IMR-90 (cell line): ENCODE measurements at regions not wholly inside any gene's neighbourhood (a gene's known extent, or its start where the extent isn't known, plus 50 kb on each side); places are given as distances from the start of the nearest gene placed in this dataset.

Experiments
- BHLHE40 ChIP-seq: fragments of 150-350 bp; IDR thresholded peaks from 2 replicates; pipeline ENCODE4 v1.6.1; 2016; ENCODE audit warnings: mild to moderate bottlenecking, low read depth, low read length
- CHD1 ChIP-seq: IDR thresholded peaks from 2 replicates; pipeline ENCODE4 v1.6.1; 2012; ENCODE audit warnings: low read depth, low read length, improper control_type of control experiment
- FOS ChIP-seq: fragments of 150-350 bp; IDR thresholded peaks from 2 replicates; pipeline ENCODE4 v1.6.1; 2016; ENCODE audit warnings: low read depth, low read length
- MAFK ChIP-seq: IDR thresholded peaks from 2 replicates; pipeline ENCODE4 v1.6.1; 2012; ENCODE audit warnings: low read depth, low read length, improper control_type of control experiment
- MXI1 ChIP-seq: IDR thresholded peaks from 2 replicates; pipeline ENCODE4 v1.6.1; 2012; ENCODE audit warnings: low read depth, mild to moderate bottlenecking, low read length, moderate library complexity, borderline replicate concordance
- POLR2A ChIP-seq: IDR thresholded peaks from 2 replicates; pipeline ENCODE4 v1.6.1; 2012; ENCODE audit warnings: mild to moderate bottlenecking, low read depth, low read length
- RAD21 ChIP-seq: IDR thresholded peaks from 2 replicates; pipeline ENCODE4 v1.6.1; 2012; ENCODE audit warnings: low read length, improper control_type of control experiment
- SMC3 ChIP-seq: fragments of 150-350 bp; IDR thresholded peaks from 2 replicates; pipeline ENCODE4 v1.6.1; 2016; ENCODE audit warnings: low read depth, mild to moderate bottlenecking, antibody characterized with exemption, low read length, moderate library complexity
- TF ChIP-seq, protein P1 (sequence below): conservative IDR thresholded peaks from 2 replicates; pipeline ENCODE4 v1.5.1; 2012; ENCODE audit warnings: mild to moderate bottlenecking, low read depth, low read length, improper control_type of control experiment
- TF ChIP-seq, protein P2 (sequence below): fragments of 150-350 bp; IDR thresholded peaks from 2 replicates; pipeline ENCODE4 v1.6.1; 2017; ENCODE audit warnings: mild to moderate bottlenecking, antibody characterized with exemption, low read length, low read depth

- TF ChIP-seq BHLHE40 (no peak), FOS (no peak), SMC3 (no peak), RAD21 (no peak), POLR2A (no peak), MAFK (no peak), CHD1 (no peak), MXI1 (no peak)
- TF ChIP-seq, protein P1, sequence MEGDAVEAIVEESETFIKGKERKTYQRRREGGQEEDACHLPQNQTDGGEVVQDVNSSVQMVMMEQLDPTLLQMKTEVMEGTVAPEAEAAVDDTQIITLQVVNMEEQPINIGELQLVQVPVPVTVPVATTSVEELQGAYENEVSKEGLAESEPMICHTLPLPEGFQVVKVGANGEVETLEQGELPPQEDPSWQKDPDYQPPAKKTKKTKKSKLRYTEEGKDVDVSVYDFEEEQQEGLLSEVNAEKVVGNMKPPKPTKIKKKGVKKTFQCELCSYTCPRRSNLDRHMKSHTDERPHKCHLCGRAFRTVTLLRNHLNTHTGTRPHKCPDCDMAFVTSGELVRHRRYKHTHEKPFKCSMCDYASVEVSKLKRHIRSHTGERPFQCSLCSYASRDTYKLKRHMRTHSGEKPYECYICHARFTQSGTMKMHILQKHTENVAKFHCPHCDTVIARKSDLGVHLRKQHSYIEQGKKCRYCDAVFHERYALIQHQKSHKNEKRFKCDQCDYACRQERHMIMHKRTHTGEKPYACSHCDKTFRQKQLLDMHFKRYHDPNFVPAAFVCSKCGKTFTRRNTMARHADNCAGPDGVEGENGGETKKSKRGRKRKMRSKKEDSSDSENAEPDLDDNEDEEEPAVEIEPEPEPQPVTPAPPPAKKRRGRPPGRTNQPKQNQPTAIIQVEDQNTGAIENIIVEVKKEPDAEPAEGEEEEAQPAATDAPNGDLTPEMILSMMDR = no peak
- TF ChIP-seq, protein P2, sequence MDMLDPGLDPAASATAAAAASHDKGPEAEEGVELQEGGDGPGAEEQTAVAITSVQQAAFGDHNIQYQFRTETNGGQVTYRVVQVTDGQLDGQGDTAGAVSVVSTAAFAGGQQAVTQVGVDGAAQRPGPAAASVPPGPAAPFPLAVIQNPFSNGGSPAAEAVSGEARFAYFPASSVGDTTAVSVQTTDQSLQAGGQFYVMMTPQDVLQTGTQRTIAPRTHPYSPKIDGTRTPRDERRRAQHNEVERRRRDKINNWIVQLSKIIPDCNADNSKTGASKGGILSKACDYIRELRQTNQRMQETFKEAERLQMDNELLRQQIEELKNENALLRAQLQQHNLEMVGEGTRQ = no peak
Observed at GRCh38 chr5:57770039-57770438, 287.4 kb upstream of the ACTBL2 start.
